ENCODE measurements at regions not wholly inside any gene's neighbourhood (a gene's known extent, or its start where the extent isn't known, plus 50 kb on each side); places are given as distances from the start of the nearest gene placed in this dataset.

- DNase-seq (ENCODE audit: low read depth in 2 of 2), result no peak
These were observed 473.5 kb downstream of the RIT2 start for GRCh38 chr18:42641996-42642395.

DNA sequence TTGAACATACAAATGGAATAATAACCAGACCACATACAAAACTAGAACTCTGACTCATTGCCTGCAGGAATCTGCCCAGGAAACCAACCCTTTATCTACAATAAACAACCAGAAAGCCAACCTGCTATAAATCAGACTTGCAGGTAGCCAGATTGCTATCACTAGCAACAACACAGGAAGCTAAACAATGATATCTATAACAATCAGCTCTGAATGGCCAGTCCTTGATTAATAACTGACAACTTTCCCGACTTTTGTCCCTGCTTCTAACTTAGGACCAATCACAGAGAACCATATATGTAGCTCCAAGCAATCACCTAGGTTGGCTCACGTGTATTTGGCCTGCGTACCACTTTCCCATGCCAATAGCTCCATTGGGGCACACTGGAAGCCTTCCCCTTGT, 470.8 kb downstream of the RIT2 start:
- H3K4me1 ChIP-seq (ENCODE audit: control insufficient read depth, extremely low read depth, insufficient read depth, low read length), result no peaks in the 10 kb centered on the region
- DNase-seq (ENCODE audit: low read depth in 2 of 2), result peak in 1 of 2 donors; percentile 70
- TF ChIP-seq EZH2 (IDR thresholded peaks at IDR 0.05; ENCODE audit: low read length, missing control alignments) (no peak), CTCF (conservative IDR thresholded peaks at IDR 0.05 in 1 of 2, IDR thresholded peaks at IDR 0.05 in 1 of 2; ENCODE audit: low read depth in 1 of 2, low read length in 2 of 2) (no peak)
- H3K4me3 ChIP-seq (replicated peaks in 1 of 4; ENCODE audit: control extremely low read depth in 1 of 4, insufficient read depth in 1 of 4, low read depth in 3 of 4, low read length in 4 of 4), result no peak overlapping the region
- no peaks in the 10 kb centered on the region for H3K9me3 ChIP-seq (ENCODE audit: control insufficient read depth, insufficient read depth, low read depth, low read length)
- H2AFZ ChIP-seq (ENCODE audit: low read length), result no peak overlapping the region
- no peaks in the 10 kb centered on the region for H4K20me1 ChIP-seq (ENCODE audit: control insufficient read depth, extremely low read depth, insufficient read depth, low read length)
- no peaks in the 10 kb centered on the region for H3K27me3 ChIP-seq (ENCODE audit: control insufficient read depth, insufficient read depth, low read length)
- H3K79me2 ChIP-seq (ENCODE audit: control insufficient read depth, insufficient read depth, low read length), result no peaks in the 10 kb centered on the region
- H3K4me2 ChIP-seq (ENCODE audit: extremely low read depth, insufficient read depth, low read length), result no peak overlapping the region
- H3K9ac ChIP-seq (ENCODE audit: insufficient read depth, low read length), result no peak overlapping the region
- no peak overlapping the region for H3K27ac ChIP-seq (ENCODE audit: insufficient read depth, low read length)
- H3K36me3 ChIP-seq (ENCODE audit: control insufficient read depth, insufficient read depth, low read length), result no peaks in the 10 kb centered on the region

More at GRCh38 chr18:42641996-42642395, 473.5 kb downstream of the RIT2 start:
- no peaks in the 10 kb centered on the region for H3K9me3 ChIP-seq (ENCODE audit: control insufficient read depth, insufficient read depth, low read depth, low read length)
- no peaks in the 10 kb centered on the region for H3K79me2 ChIP-seq (ENCODE audit: control insufficient read depth, insufficient read depth, low read length)
- H3K27me3 ChIP-seq (ENCODE audit: control insufficient read depth, insufficient read depth, low read length), result no peaks in the 10 kb centered on the region
- no peak overlapping the region for H2AFZ ChIP-seq (ENCODE audit: low read length)
- no peak overlapping the region for H3K27ac ChIP-seq (ENCODE audit: insufficient read depth, low read length)
- no peaks in the 10 kb centered on the region for H4K20me1 ChIP-seq (ENCODE audit: control insufficient read depth, extremely low read depth, insufficient read depth, low read length)
- TF ChIP-seq CTCF (conservative IDR thresholded peaks at IDR 0.05 in 1 of 2, IDR thresholded peaks at IDR 0.05 in 1 of 2; ENCODE audit: low read depth in 1 of 2, low read length in 2 of 2), result no peak
- no peak for TF ChIP-seq EZH2 (IDR thresholded peaks at IDR 0.05; ENCODE audit: low read length, missing control alignments)
- no peaks in the 10 kb centered on the region for H3K4me1 ChIP-seq (ENCODE audit: control insufficient read depth, extremely low read depth, insufficient read depth, low read length)
- no peak overlapping the region for H3K4me2 ChIP-seq (ENCODE audit: extremely low read depth, insufficient read depth, low read length)
- no peaks in the 10 kb centered on the region for H3K36me3 ChIP-seq (ENCODE audit: control insufficient read depth, insufficient read depth, low read length)
- no peak overlapping the region for H3K4me3 ChIP-seq (replicated peaks in 1 of 4; ENCODE audit: control extremely low read depth in 1 of 4, insufficient read depth in 1 of 4, low read depth in 3 of 4, low read length in 4 of 4)
- no peak overlapping the region for H3K9ac ChIP-seq (ENCODE audit: insufficient read depth, low read length)

- Histone ChIP-seq H3K9me3 (ENCODE audit: control insufficient read depth, insufficient read depth, low read depth, low read length) (no peaks in the 10 kb centered on the region), H3K4me1 (ENCODE audit: control insufficient read depth, extremely low read depth, insufficient read depth, low read length) (no peaks in the 10 kb centered on the region), H3K27me3 (ENCODE audit: control insufficient read depth, insufficient read depth, low read length) (no peaks in the 10 kb centered on the region), H2AFZ (ENCODE audit: low read length) (no peak overlapping the region), H4K20me1 (ENCODE audit: control insufficient read depth, extremely low read depth, insufficient read depth, low read length) (no peaks in the 10 kb centered on the region), H3K4me2 (ENCODE audit: extremely low read depth, insufficient read depth, low read length) (no peak overlapping the region), H3K27ac (ENCODE audit: insufficient read depth, low read length) (no peak overlapping the region), H3K4me3 (replicated peaks in 1 of 4; ENCODE audit: control extremely low read depth in 1 of 4, insufficient read depth in 1 of 4, low read depth in 3 of 4, low read length in 4 of 4) (no peak overlapping the region), H3K9ac (ENCODE audit: insufficient read depth, low read length) (no peak overlapping the region), H3K36me3 (ENCODE audit: control insufficient read depth, insufficient read depth, low read length) (no peaks in the 10 kb centered on the region), H3K79me2 (ENCODE audit: control insufficient read depth, insufficient read depth, low read length) (no peaks in the 10 kb centered on the region)
- peak in 1 of 2 donors; percentile 83 for DNase-seq (ENCODE audit: low read depth in 2 of 2)
- TF ChIP-seq EZH2 (IDR thresholded peaks at IDR 0.05; ENCODE audit: low read length, missing control alignments) (no peak), CTCF (conservative IDR thresholded peaks at IDR 0.05 in 1 of 2, IDR thresholded peaks at IDR 0.05 in 1 of 2; ENCODE audit: low read depth in 1 of 2, low read length in 2 of 2) (no peak)
These were observed 466.0 kb downstream of the RIT2 start for GRCh38 chr18:42649331-42650035.

Data from fibroblast of lung (primary cell).